A549 (cell line): ENCODE measurements at regions not wholly inside any gene's neighbourhood (a gene's known extent, or its start where the extent isn't known, plus 50 kb on each side); places are given as distances from the start of the nearest gene placed in this dataset.

ENCODE experiments used
- ATAC-seq, 2 experiments: fragments of 200-7000 bp in 1 of 2; fragments of >200 bp in 1 of 2; cut with Nextera tagmentation in 1 of 2; cut with Tn5 transposase in 1 of 2; 3 replicates each; pipeline versions ENCODE4 v1.8.0 to v1.9.1; 2018 to 2020; ENCODE audit warnings: mild to moderate bottlenecking in 1 of 2, moderate library complexity in 1 of 2
- CTCF ChIA-PET: fragments of 300-600 bp; sonication (Branson Sonifier 250); formaldehyde crosslinking; extraction: SDS; loops from one replicate; lab custom pipeline; 2021; ENCODE audit warnings: antibody characterized with exemption, inconsistent platforms; lab: Yijun Ruan, JAX
- POLR2A ChIA-PET: fragments of 350-600 bp; formaldehyde crosslinking; extraction: SDS; loops from one replicate; lab custom pipeline; 2021; ENCODE audit warnings: antibody characterized with exemption, inconsistent platforms; lab: Yijun Ruan, JAX
- DNase-seq, 2 experiments: peaks; one replicate each; pipeline versions ENCODE4 v3.0.0 to v3.0.0-alpha.2; 2011 to 2016; ENCODE audit warnings: low read depth in 1 of 2, low spot score in 1 of 2
- FAIRE-seq: peaks from 2 replicates; lab custom pipeline; 2011; peaks lifted over from hg19 to GRCh38; lab: Jason Lieb, UNC
- H3K27ac ChIP-seq, 2 experiments: fragments of >200 bp; sonication (Bioruptor Twin); formaldehyde crosslinking; 3 replicates each; pipeline ENCODE4 v1.5.1; 2016 to 2017
- H3K4me1 ChIP-seq: fragments of >200 bp; sonication (Bioruptor Twin); formaldehyde crosslinking; 3 replicates; pipeline ENCODE4 v1.6.1; 2016
- H3K4me2 ChIP-seq: fragments of >200 bp; sonication (Bioruptor Twin); formaldehyde crosslinking; 3 replicates; pipeline ENCODE4 v1.6.1; 2016
- H3K4me3 ChIP-seq: fragments of >200 bp; sonication (Bioruptor Twin); formaldehyde crosslinking; 3 replicates; pipeline ENCODE4 v1.5.1; 2016
- H3K9me3 ChIP-seq: fragments of >200 bp; sonication (Bioruptor Twin); formaldehyde crosslinking; 3 replicates; pipeline ENCODE4 v1.6.1; 2016
- CBX2 ChIP-seq: fragments of 200-600 bp; sonication (generic); IDR thresholded peaks from 2 replicates; pipeline ENCODE4 v1.6.1; 2016; ENCODE audit warnings: low read depth, mild to moderate bottlenecking, borderline replicate concordance
- CHD2 ChIP-seq: fragments of 150-350 bp; IDR thresholded peaks from 2 replicates; pipeline ENCODE4 v1.6.1; 2014; ENCODE audit warnings: low read length; ENCODE audit not compliant: partially characterized antibody
- ESRRA ChIP-seq: fragments of 150-350 bp; IDR thresholded peaks from 2 replicates; pipeline ENCODE4 v1.6.1; 2014; ENCODE audit warnings: mild to moderate bottlenecking, low read length, borderline replicate concordance
- HDAC2 ChIP-seq: fragments of 200-600 bp; sonication (generic); IDR thresholded peaks from 2 replicates; pipeline ENCODE4 v1.6.1; 2016
- HEYL ChIP-seq: fragments of 250-450 bp; sonication (Bioruptor Pico); IDR thresholded peaks from 2 replicates; pipeline ENCODE4 v1.8.0; 2021; ENCODE audit warnings: mild to moderate bottlenecking, moderate library complexity
- JUN ChIP-seq, 2 experiments: fragments of >200 bp; sonication (Bioruptor Twin); formaldehyde crosslinking; IDR thresholded peaks; 2 replicates in 1 of 2; 3 replicates in 1 of 2; pipeline ENCODE4 v1.6.1; 2016 to 2017
- JUNB ChIP-seq: fragments of >200 bp; sonication (Bioruptor Twin); formaldehyde crosslinking; IDR thresholded peaks from 2 replicates; pipeline ENCODE4 v1.6.1; 2016
- KDM5A ChIP-seq: fragments of 200-600 bp; sonication (generic); IDR thresholded peaks from 2 replicates; pipeline ENCODE4 v1.6.1; 2016; ENCODE audit warnings: antibody characterized with exemption, mild to moderate bottlenecking
- MYC ChIP-seq: IDR thresholded peaks from 2 replicates; pipeline ENCODE4 v1.6.1; 2012; ENCODE audit warnings: mild to moderate bottlenecking, inconsistent platforms, low read length, improper control_type of control experiment, borderline replicate concordance
- NFE2L2 ChIP-seq: fragments of 150-350 bp; conservative IDR thresholded peaks from 2 replicates; pipeline ENCODE4 v1.6.1; 2014; ENCODE audit warnings: low read length
- NPAS2 ChIP-seq: fragments of 250-450 bp; sonication (Bioruptor Pico); IDR thresholded peaks from 2 replicates; pipeline ENCODE4 v1.8.0; 2022; ENCODE audit warnings: mild to moderate bottlenecking, moderate library complexity, borderline replicate concordance
- POLR2A ChIP-seq: IDR thresholded peaks from 2 replicates; pipeline ENCODE4 v1.6.1; 2012; ENCODE audit warnings: mild to moderate bottlenecking, low read length
- POLR2AphosphoS2 ChIP-seq: conservative IDR thresholded peaks from 2 replicates; pipeline ENCODE4 v1.6.1; 2012; ENCODE audit warnings: low read length, improper control_type of control experiment, inconsistent platforms
- RCOR1 ChIP-seq: fragments of 150-350 bp; IDR thresholded peaks from 2 replicates; pipeline ENCODE4 v1.6.1; 2014; ENCODE audit warnings: antibody characterized with exemption, low read length, low read depth
- ZC3H11A ChIP-seq: fragments of 450-650 bp; IDR thresholded peaks from 2 replicates; pipeline ENCODE4 v1.6.1; 2014; ENCODE audit warnings: antibody characterized with exemption, mild to moderate bottlenecking
- WGBS: methylation state at CpG from one replicate; pipeline ENCODE4 v1.1.6; 2017; ENCODE audit errors: missing lambda C conversion rate; 5-methylcytosine and 5-hydroxymethylcytosine counted together
- TF ChIP-seq, protein P1 (sequence below): IDR thresholded peaks from 2 replicates; pipeline ENCODE4 v1.6.1; 2012
- TF ChIP-seq, protein P2 (sequence below): fragments of 450-650 bp; IDR thresholded peaks from 2 replicates; pipeline ENCODE4 v1.6.1; 2014; ENCODE audit warnings: antibody characterized with exemption
- TF ChIP-seq, protein P3 (sequence below): fragments of >200 bp; sonication (Bioruptor Twin); formaldehyde crosslinking; IDR thresholded peaks from 3 replicates; pipeline ENCODE4 v1.5.1; 2016

DNA sequence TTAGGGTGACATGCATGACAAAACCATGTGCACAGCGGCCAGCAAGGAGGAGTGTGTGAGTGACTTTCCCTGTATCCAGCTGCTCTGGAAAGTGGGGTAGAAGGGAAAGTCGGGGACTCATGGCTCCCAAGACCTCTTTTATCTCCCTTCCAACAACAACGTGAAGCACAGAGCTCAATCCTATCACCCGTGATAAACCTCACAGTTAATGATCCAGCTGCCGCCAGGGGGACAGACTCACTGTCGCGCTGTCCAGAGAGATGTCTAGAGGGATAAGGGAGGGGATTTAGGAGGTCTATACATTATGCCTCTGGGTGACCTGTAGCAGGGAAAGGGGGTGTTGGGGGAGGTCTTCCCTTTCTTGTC is 84.0 kb upstream of the SMNDC1 start:
- ChIA-PET POLR2A (no interaction called here), CTCF (no interaction called here)
- Histone ChIP-seq H3K27ac (peak overlapping the region; percentile 49 to 99; a peak in 5 of 6 replicates), H3K4me1 (peaks cover 30% of the 10 kb centered on the region), H3K9me3 (no peaks in the 10 kb centered on the region), H3K4me2 (no peak overlapping the region), H3K4me3 (no peak overlapping the region)
- TF ChIP-seq HEYL, result no peak
- TF ChIP-seq POLR2A, result no peak
- no peak for TF ChIP-seq CHD2
- no peak for TF ChIP-seq POLR2AphosphoS2
- TF ChIP-seq NPAS2 (CRISPR knock-in tag), result no peak
- ATAC-seq, result peak; percentile 14 to 32; a peak in 3 of 6 replicates
- DNase-seq, result no peak
- FAIRE-seq, result no peak
- WGBS, result 79% methylated on average over 7 of the region's 7 CpGs

DNA sequence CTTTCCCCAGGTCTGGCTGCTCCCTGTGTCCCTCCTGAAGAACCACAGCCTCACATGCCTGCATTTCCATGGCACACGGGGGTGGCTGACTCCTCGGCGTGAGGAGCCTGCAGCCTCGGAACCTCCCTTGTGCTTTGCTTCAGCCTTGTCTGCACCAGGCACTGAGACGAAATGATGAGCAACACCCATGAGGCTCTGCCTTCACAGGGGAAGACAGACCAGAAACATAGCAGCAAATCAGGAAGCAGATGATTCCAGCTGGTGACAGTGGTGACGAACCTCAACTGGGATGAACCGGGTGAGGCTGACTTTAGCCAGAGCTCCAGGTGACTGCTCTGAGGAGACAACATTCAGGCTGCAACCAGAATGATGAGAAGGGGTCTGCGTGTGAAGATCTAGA is 84.5 kb upstream of the SMNDC1 start:
- DNase-seq, result no peak
- ATAC-seq, result no peak
- WGBS, result 77% methylated on average over 8 of the region's 8 CpGs
- Histone ChIP-seq H3K27ac (peak overlapping the region; percentile 49 to 99; a peak in 5 of 6 replicates), H3K4me3 (no peak overlapping the region), H3K4me1 (peaks cover 34% of the 10 kb centered on the region), H3K9me3 (no peaks in the 10 kb centered on the region), H3K4me2 (no peak overlapping the region)
- ChIA-PET POLR2A (no interaction called here), CTCF (interaction anchor here (0.7 kb wide), 1 partner anchor 16 kb away, joined by 3 read pairs; no protein-coding TSS in a partner anchor)
- TF ChIP-seq NFE2L2, result no peak
- TF ChIP-seq, protein P1, sequence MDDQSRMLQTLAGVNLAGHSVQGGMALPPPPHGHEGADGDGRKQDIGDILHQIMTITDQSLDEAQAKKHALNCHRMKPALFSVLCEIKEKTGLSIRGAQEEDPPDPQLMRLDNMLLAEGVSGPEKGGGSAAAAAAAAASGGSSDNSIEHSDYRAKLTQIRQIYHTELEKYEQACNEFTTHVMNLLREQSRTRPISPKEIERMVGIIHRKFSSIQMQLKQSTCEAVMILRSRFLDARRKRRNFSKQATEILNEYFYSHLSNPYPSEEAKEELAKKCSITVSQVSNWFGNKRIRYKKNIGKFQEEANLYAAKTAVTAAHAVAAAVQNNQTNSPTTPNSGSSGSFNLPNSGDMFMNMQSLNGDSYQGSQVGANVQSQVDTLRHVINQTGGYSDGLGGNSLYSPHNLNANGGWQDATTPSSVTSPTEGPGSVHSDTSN, result no peak
- TF ChIP-seq KDM5A, result no peak
- FAIRE-seq, result no peak

DNA sequence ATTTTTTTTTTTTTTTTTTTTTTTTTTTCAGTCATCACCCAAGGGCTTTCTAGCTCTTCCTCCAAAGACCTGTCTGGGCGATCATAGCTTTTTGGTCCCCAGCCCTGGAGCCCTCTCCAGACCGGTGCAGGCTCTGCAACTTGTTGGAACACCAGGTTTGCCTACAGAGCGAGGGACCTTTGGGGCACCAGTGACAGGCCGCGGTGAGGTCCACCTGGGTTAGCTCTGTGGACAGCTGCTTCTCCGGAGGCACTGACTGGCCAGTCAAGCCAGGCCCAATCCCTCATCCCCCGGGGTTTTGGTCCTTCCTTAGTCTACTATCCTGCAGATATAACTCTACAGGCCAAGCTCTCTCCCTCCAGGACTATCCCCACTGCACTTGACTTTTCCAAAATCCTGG is 86.8 kb upstream of the SMNDC1 start:
- peaks cover 56% of the 10 kb centered on the region for H3K4me1 ChIP-seq
- no peak overlapping the region for H3K4me2 ChIP-seq
- TF ChIP-seq RCOR1 (no peak), HDAC2 (no peak), JUN (IDR thresholded peaks at IDR 0.05) (no peak), ZC3H11A (no peak), JUNB (no peak), CBX2 (no peak), MYC (no peak), ESRRA (no peak), POLR2A (no peak)
- TF ChIP-seq, protein P2, sequence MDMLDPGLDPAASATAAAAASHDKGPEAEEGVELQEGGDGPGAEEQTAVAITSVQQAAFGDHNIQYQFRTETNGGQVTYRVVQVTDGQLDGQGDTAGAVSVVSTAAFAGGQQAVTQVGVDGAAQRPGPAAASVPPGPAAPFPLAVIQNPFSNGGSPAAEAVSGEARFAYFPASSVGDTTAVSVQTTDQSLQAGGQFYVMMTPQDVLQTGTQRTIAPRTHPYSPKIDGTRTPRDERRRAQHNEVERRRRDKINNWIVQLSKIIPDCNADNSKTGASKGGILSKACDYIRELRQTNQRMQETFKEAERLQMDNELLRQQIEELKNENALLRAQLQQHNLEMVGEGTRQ, result no peak
- TF ChIP-seq, protein P3, sequence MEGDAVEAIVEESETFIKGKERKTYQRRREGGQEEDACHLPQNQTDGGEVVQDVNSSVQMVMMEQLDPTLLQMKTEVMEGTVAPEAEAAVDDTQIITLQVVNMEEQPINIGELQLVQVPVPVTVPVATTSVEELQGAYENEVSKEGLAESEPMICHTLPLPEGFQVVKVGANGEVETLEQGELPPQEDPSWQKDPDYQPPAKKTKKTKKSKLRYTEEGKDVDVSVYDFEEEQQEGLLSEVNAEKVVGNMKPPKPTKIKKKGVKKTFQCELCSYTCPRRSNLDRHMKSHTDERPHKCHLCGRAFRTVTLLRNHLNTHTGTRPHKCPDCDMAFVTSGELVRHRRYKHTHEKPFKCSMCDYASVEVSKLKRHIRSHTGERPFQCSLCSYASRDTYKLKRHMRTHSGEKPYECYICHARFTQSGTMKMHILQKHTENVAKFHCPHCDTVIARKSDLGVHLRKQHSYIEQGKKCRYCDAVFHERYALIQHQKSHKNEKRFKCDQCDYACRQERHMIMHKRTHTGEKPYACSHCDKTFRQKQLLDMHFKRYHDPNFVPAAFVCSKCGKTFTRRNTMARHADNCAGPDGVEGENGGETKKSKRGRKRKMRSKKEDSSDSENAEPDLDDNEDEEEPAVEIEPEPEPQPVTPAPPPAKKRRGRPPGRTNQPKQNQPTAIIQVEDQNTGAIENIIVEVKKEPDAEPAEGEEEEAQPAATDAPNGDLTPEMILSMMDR, result no peak
- 94% methylated on average over 7 of the region's 7 CpGs for WGBS
- H3K4me3 ChIP-seq, result no peak overlapping the region
- ChIA-PET POLR2A (interaction anchor here (0.6 kb wide), 1 partner anchor 29 kb away, joined by 5 read pairs; no protein-coding TSS in a partner anchor), CTCF (interaction anchor here (0.6 to 11.0 kb wide), 7 partner anchors 9 to 219 kb away, joined by 3 to 70 read pairs (median 3); no protein-coding TSS in a partner anchor)
- FAIRE-seq (no peak), DNase-seq (no peak), ATAC-seq (no peak)
- peak overlapping the region; percentile 99; a peak in 4 of 6 replicates for H3K27ac ChIP-seq
- no peaks in the 10 kb centered on the region for H3K9me3 ChIP-seq
